Gastroesophageal sphincter (tissue), 3 donors: ENCODE measurements at regions not wholly inside any gene's neighbourhood (a gene's known extent, or its start where the extent isn't known, plus 50 kb on each side); places are given as distances from the start of the nearest gene placed in this dataset.

Source experiments
- CTCF ChIP-seq, 4 experiments: fragments of 200-600 bp in 2 of 4; fragments of 450-650 bp in 2 of 4; sonication (generic) in 1 of 4; IDR thresholded peaks; one replicate each; pipeline ENCODE4 v1.5.1; 2017 to 2019; ENCODE audit warnings: antibody characterized with exemption in 4 of 4, mild to moderate bottlenecking in 2 of 4, moderate library complexity in 2 of 4
- POLR2A ChIP-seq, 2 donors: fragments of 450-650 bp; IDR thresholded peaks; one replicate each; pipeline ENCODE4 v1.6.1; 2017; ENCODE audit warnings: antibody characterized with exemption in 2 of 2, mild to moderate bottlenecking in 2 of 2, moderate library complexity in 1 of 2

- TF ChIP-seq CTCF (IDR thresholded peaks at IDR 0.05) (no peak), POLR2A (IDR thresholded peaks at IDR 0.05) (no peak)
These were observed 82.8 kb upstream of the RORB start for GRCh38 chr9:74414325-74414724.
